SK-N-MC (cell line): ENCODE measurements at regions not wholly inside any gene's neighbourhood (a gene's known extent, or its start where the extent isn't known, plus 50 kb on each side); places are given as distances from the start of the nearest gene placed in this dataset.

Experiments
- DNase-seq: peaks from one replicate; pipeline ENCODE4 v3.0.0-alpha.2; 2011; ENCODE audit warnings: low read depth, low spot score
- H3K27ac ChIP-seq: fragments of 200-600 bp; sonication (generic); 2 replicates; pipeline ENCODE4 v1.5.1; 2016; ENCODE audit warnings: mixed run types
- H3K36me3 ChIP-seq: fragments of 200-600 bp; sonication (generic); 2 replicates; pipeline ENCODE4 v1.6.1; 2017; ENCODE audit warnings: antibody characterized with exemption, low read length, mixed read lengths; ENCODE audit not compliant: insufficient read depth
- H3K4me3 ChIP-seq: fragments of 200-600 bp; sonication (generic); 2 replicates; pipeline ENCODE4 v1.5.1; 2016
- H3K9ac ChIP-seq: fragments of 200-600 bp; sonication (generic); 2 replicates; pipeline ENCODE4 v1.8.0; 2017; ENCODE audit warnings: mixed run types, mixed read lengths; ENCODE audit not compliant: insufficient read length
- H3K9me3 ChIP-seq: fragments of 200-600 bp; sonication (generic); 2 replicates; pipeline ENCODE4 v1.6.1; 2017; ENCODE audit warnings: low read depth, mild to moderate bottlenecking, antibody characterized with exemption, low read length, moderate library complexity, mixed read lengths
- EZH2 ChIP-seq: fragments of 200-600 bp; sonication (generic); IDR thresholded peaks from one replicate; pipeline ENCODE4 v1.6.1; 2017; ENCODE audit warnings: antibody characterized with exemption
- FOXP2 ChIP-seq: optimal IDR thresholded peaks from 2 replicates; pipeline ENCODE3; 2011; ENCODE audit warnings: mild to moderate bottlenecking, moderate library complexity; ENCODE audit not compliant: insufficient read depth; ENCODE audit errors: extremely low read length, control extremely low read depth
- POLR2AphosphoS5 ChIP-seq: IDR thresholded peaks from 2 replicates; pipeline ENCODE4 v1.6.1; 2012; ENCODE audit warnings: mild to moderate bottlenecking, low read depth, low read length, borderline replicate concordance

GRCh38 chr6:12408752-12409151 lies 118.6 kb downstream of the EDN1 start:
- Histone ChIP-seq H3K36me3 (no peaks in the 10 kb centered on the region), H3K9ac (no peak overlapping the region), H3K4me3 (no peak overlapping the region), H3K27ac (no peak overlapping the region), H3K9me3 (no peaks in the 10 kb centered on the region)
- DNase-seq, result no peak
- TF ChIP-seq POLR2AphosphoS5 (no peak), EZH2 (no peak), FOXP2 (no peak)

GRCh38 chr6:12410946-12411345 lies 120.8 kb downstream of the EDN1 start:
- TF ChIP-seq POLR2AphosphoS5 (no peak), EZH2 (no peak), FOXP2 (no peak)
- DNase-seq, result no peak

DNA sequence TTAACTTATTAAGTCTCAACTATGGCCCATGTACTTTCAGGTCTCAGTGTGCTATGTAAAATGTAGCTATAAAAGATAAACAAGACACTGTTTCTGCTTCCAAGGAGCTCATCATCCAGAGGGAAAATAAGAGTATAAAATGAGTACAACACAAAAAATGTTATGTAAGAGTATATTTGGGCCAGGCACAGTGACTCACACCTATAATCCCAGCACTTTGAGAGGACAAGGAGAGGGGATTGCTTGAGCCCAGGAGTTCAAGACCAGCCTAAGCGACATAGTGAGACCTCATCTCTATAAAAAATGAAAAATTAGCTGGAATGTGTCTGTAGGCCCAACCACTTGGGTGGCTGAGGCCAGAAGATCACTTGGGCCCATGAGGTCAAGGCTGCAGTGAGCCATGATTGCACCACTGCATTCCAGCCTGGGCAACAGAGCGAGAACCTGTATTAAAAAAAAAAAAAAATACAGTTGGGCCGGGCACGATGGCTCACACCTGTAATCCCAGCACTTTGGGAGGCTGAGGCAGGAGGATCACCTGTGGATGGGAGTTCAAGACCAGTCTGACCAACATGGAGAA lies 124.0 kb downstream of the EDN1 start:
- no peak overlapping the region for H3K9ac ChIP-seq
- DNase-seq, result no peak
- TF ChIP-seq FOXP2, result no peak
- no peak for TF ChIP-seq POLR2AphosphoS5
- no peak for TF ChIP-seq EZH2
- H3K9me3 ChIP-seq, result no peaks in the 10 kb centered on the region
- no peaks in the 10 kb centered on the region for H3K36me3 ChIP-seq
- no peak overlapping the region for H3K27ac ChIP-seq
- H3K4me3 ChIP-seq, result no peak overlapping the region

More at GRCh38 chr6:12410946-12411345, 120.8 kb downstream of the EDN1 start:
- Histone ChIP-seq H3K9me3 (no peaks in the 10 kb centered on the region), H3K27ac (no peak overlapping the region), H3K9ac (no peak overlapping the region), H3K36me3 (no peaks in the 10 kb centered on the region), H3K4me3 (no peak overlapping the region)

- Histone ChIP-seq H3K4me3 (no peak overlapping the region), H3K9ac (no peak overlapping the region), H3K9me3 (no peaks in the 10 kb centered on the region), H3K27ac (no peak overlapping the region), H3K36me3 (no peaks in the 10 kb centered on the region)
- TF ChIP-seq EZH2 (no peak), POLR2AphosphoS5 (no peak), FOXP2 (no peak)
- no peak for DNase-seq
These were observed 125.9 kb downstream of the EDN1 start for GRCh38 chr6:12415980-12416598.

GRCh38 chr6:12417191-12417590 lies 127.0 kb downstream of the EDN1 start:
- no peak for DNase-seq

GRCh38 chr6:12418946-12419345 lies 128.8 kb downstream of the EDN1 start:
- no peak overlapping the region for H3K27ac ChIP-seq
- DNase-seq, result no peak
- no peak for TF ChIP-seq FOXP2
- no peak for TF ChIP-seq EZH2
- no peak for TF ChIP-seq POLR2AphosphoS5

More at GRCh38 chr6:12417191-12417590, 127.0 kb downstream of the EDN1 start:
- Histone ChIP-seq H3K9ac (no peak overlapping the region), H3K9me3 (no peaks in the 10 kb centered on the region), H3K36me3 (no peaks in the 10 kb centered on the region), H3K4me3 (no peak overlapping the region), H3K27ac (no peak overlapping the region)
- TF ChIP-seq FOXP2, result no peak
- TF ChIP-seq EZH2, result no peak
- TF ChIP-seq POLR2AphosphoS5, result no peak

DNA sequence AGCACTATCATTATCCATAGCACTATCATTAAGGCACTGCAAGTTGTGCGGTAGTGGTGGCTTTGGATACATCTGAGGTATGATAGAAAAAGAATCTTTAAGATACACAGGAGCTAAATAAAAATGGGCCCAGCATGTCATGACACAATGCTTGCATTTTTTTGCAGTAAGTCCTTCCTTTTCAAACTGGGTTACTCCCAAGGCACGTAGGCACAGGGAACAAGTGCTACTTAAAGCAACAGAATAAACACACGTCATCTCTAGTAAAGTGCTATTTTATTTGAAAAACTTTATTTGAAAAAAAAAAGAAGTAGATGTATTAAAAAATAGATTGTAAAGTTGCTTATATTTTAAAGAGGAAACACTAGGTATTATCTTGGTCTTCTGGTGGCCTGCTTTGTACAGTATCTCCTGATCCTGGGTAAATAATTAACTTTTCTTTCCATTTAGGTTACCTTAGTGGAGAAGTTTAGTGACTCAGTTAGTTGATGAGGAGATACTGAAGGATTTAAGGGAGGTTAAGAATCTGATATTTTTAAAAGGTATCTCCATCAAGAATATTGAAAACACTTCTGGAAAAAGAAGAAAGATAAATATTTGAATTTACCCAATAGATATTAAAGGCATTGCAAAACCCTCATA lies 129.6 kb downstream of the EDN1 start:
- no peaks in the 10 kb centered on the region for H3K36me3 ChIP-seq
- H3K27ac ChIP-seq, result no peak overlapping the region
- H3K9me3 ChIP-seq, result no peaks in the 10 kb centered on the region
- TF ChIP-seq EZH2, result no peak
- no peak for TF ChIP-seq FOXP2
- TF ChIP-seq POLR2AphosphoS5, result no peak
- no peak for DNase-seq
- no peak overlapping the region for H3K4me3 ChIP-seq
- H3K9ac ChIP-seq, result no peak overlapping the region

More at GRCh38 chr6:12418946-12419345, 128.8 kb downstream of the EDN1 start:
- Histone ChIP-seq H3K4me3 (no peak overlapping the region), H3K9me3 (no peaks in the 10 kb centered on the region), H3K9ac (no peak overlapping the region), H3K36me3 (no peaks in the 10 kb centered on the region)

DNA sequence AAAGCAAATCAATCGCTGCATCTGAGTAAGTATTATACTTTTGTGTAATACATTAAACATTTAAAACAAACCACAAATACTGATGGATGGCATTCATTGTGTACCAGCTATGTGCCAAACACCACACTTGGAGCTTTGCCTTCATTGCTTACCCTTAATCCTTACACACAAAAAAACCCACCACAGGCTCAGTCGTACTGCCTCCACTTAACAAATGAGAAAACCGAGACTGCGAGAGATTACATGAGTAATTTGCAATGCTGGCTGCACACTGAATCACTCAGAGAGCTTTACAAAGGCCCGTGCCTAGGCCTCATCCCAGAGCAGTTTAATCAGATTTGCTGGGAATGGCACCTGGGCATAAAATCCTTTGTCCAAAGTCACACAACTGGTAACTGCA lies 130.5 kb downstream of the EDN1 start:
- Histone ChIP-seq H3K4me3 (no peak overlapping the region), H3K9ac (no peak overlapping the region), H3K9me3 (no peaks in the 10 kb centered on the region), H3K36me3 (no peaks in the 10 kb centered on the region), H3K27ac (no peak overlapping the region)
- DNase-seq, result no peak
- TF ChIP-seq EZH2 (no peak), POLR2AphosphoS5 (no peak), FOXP2 (no peak)

- TF ChIP-seq FOXP2 (no peak), POLR2AphosphoS5 (no peak), EZH2 (no peak)
- H3K36me3 ChIP-seq, result no peaks in the 10 kb centered on the region
- no peak overlapping the region for H3K9ac ChIP-seq
- no peak overlapping the region for H3K27ac ChIP-seq
- no peaks in the 10 kb centered on the region for H3K9me3 ChIP-seq
- H3K4me3 ChIP-seq, result no peak overlapping the region
- DNase-seq, result no peak
These were observed 131.4 kb downstream of the EDN1 start for GRCh38 chr6:12421596-12421995.
